Tongue (tissue), 1 donor: ENCODE measurements at regions not wholly inside any gene's neighbourhood (a gene's known extent, or its start where the extent isn't known, plus 50 kb on each side); places are given as distances from the start of the nearest gene placed in this dataset.

Experiments
- DNase-seq: peaks from one replicate; pipeline ENCODE4 v3.0.0-alpha.2; 2015

DNA sequence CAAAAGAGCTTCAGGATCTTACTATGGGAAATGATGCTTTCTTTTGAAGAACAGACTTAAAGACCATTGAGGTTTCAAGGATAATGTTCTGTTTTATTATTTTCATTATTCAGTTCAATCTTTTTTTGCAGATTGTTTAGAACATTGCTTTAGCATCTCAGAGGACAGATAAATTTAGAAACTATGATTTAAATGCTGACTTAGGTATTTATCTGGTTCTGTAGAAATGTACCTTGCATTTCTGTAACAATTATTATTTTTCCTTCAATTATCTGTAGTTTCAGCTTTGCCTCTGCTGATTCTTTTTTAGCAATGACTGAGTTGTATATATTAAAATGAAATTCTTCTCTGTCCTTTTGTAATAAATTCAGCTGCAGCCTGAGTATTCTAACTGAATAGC, 205.4 kb upstream of the PCSK2 start:
- no peak for DNase-seq

- no peak for DNase-seq
Observed at GRCh38 chr20:17023036-17023435, 203.8 kb upstream of the PCSK2 start.

DNA sequence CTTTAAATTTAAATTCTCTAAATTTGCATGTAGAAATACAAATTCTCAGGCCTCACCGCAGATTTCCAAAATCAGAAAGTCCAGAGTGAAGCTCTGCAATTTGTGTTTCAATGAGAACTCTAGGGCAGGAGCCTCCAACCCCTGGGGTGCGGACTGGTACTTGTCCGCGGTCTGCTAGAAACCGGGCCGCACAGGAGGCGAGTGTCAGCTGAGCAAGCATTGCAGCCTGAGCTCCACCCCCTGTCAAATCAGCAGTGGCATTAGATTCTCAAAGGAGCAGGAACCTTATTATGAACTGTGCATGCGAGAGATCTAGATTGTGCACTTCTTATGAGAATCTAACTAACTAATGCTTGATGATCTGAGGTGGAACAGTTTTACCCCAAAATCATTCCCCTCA, 203.0 kb upstream of the PCSK2 start:
- DNase-seq: no peak

- no peak for DNase-seq
Observed at GRCh38 chr20:17024513-17025119, 202.2 kb upstream of the PCSK2 start.

- no peak for DNase-seq
Observed at GRCh38 chr20:17026346-17026745, 200.5 kb upstream of the PCSK2 start.

DNA sequence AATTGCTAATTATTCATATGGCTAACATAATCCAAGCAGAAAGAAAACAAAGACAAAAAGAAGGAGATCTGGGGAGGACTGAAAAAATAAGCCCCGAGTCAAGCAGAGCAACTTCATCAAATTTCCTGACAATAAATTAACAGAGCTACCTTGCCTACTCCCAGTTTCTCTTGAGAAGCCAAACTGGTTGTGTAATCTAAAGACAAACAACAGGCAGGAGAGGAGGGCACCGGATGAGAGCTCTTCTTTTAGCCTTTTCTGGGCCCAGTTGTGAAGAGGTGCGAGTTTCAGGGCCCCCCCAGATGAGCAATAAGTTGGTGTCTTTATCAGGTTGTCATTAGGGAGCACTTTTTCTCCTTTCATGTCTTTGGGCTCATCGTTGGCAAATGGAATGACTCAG, 197.1 kb upstream of the PCSK2 start:
- no peak for DNase-seq

DNA sequence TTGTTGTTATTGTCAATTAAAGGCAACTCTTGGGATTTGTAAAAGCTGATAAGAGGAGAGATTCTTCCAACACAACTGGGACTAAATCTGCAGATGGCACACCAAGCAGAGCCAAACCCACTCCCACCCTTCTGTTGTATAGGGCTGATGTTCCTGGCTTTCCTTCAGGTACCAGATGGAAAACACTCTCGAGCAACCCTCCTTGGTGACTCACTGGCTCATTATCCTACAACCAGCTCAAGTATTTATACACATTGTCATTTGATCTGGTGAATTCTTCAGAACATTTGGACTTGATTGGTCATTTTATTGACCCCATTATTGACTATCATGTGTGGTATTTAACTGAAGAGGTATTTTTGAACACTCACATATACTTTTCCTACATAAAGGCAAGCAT, 190.3 kb upstream of the PCSK2 start:
- no peak for DNase-seq

DNA sequence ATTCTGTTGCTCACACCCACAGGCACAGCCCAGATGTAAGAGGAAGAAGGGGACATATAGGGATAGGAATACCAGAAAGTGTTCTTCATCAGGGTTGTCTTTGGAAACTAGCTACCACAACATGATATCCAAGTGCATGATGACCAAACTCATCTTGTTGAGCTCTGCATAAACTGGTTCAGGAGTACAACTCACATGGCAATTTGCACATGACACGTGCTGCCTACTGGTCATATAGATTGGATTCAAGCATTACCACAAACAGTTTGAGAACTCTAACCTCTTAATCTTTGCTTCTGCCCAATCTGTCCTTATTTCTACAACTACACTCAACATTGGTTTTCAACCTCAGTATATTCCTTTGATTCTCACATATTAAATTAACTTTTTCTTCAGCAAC, 184.7 kb upstream of the PCSK2 start:
- DNase-seq: no peak

DNA sequence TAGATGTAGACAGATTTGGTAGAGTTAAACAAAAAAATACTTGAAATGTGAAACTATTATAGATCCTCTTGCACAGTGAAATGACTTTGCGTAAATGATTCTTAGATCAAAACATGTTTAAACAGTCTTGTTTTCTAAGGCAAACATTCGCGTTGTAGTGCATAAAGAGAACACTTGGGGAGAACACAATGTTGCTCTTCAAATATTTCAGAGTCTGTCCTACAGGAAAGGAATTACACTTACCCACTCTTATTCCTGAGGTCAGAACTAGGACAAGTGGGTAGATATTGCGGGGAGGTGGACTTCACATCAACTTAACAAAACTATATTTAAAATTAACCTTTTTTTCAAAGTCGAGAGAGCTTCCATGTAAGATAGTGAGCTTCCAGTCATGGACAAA, 183.5 kb upstream of the PCSK2 start:
- no peak for DNase-seq

- no peak for DNase-seq
Observed at GRCh38 chr20:17044891-17045290, 181.9 kb upstream of the PCSK2 start.

- no peak for DNase-seq
Observed at GRCh38 chr20:17059465-17059864, 167.4 kb upstream of the PCSK2 start.

DNA sequence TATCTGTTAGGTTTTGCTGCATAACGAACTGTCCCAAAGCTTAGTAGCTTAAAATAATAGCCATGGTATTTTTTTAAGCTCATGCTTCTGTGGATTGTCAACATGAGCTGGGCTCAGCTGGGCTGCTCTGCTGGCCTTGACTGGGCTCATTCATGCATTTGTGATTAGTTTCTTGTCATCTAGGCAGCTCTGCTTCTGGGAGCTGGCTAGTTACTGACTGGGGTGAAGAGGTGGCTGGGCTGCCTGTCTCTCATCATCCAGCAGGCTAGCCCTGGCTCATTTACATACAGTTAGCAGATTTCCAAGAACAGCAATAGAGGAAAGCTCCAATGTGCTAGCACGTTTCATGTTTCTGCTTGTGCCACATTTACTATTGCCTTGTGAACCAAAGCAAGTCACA, 165.1 kb upstream of the PCSK2 start:
- no peak for DNase-seq

DNA sequence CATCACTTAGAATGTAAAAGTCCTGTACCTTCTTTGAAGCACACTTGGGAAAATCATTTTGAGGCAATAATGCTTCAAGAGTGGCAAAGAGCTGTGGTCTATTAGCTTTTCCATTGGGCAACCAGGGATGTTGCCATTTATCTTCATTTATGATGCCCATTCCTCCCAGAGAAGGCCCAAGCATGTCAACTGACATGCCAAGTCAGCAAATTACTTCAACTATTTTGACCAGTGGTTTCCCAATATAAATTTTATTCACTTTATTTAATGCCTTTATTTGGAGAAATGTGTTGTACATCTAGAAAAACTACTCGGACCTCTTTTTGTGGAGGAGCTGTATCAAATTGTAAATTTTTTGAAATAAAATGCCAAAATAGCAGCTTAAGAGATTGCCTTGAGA, 164.1 kb upstream of the PCSK2 start:
- DNase-seq: no peak

- peak; percentile 27 for DNase-seq
Observed at GRCh38 chr20:17066902-17067301, 159.9 kb upstream of the PCSK2 start.

- no peak for DNase-seq
Observed at GRCh38 chr20:17068084-17068711, 158.6 kb upstream of the PCSK2 start.

GRCh38 chr20:17077030-17077429, 149.8 kb upstream of the PCSK2 start:
- no peak for DNase-seq

GRCh38 chr20:17083738-17084137, 143.1 kb upstream of the PCSK2 start:
- peak; percentile 46 for DNase-seq

- no peak for DNase-seq
Observed at GRCh38 chr20:17084909-17085308, 141.9 kb upstream of the PCSK2 start.

- no peak for DNase-seq
Observed at GRCh38 chr20:17093782-17094181, 133.1 kb upstream of the PCSK2 start.

- no peak for DNase-seq
Observed at GRCh38 chr20:17097603-17098002, 129.2 kb upstream of the PCSK2 start.

DNA sequence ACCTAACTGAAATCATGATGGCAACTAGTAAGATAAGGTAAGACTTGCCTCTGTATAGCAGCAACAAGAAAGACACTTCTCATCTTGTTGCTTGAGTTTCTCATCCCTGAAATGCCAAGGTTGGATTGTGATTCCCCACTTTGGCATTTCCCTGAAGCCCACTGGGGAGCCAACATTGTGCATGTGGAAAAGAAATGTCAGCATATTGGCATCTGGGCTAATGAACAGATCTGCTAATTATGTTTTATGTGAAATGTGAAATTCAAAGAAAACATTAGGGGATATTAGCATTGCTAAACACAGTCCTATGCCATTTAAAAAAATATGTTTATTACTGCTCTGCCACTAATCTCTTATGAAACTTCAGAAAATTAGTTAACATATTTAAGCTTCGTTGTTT, 126.3 kb upstream of the PCSK2 start:
- DNase-seq: no peak

DNA sequence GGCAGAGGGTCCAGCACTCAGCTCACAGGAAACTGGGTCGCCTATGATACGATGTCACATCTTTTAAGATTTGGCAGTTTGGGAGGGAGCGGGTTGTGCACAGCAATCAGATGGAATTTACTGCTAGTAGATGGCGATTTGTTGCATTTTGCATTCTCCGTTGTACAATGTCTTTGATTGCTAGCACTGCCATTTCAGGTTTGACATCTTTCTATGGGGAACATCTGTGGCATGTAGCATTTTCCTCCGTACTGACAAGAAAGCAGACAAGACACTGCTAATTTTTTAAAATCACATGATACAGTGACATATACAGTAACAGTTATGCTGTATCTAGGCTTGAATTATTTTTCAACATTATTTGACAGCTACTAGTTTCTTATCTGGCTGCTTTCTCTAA, 119.7 kb upstream of the PCSK2 start:
- no peak for DNase-seq

GRCh38 chr20:17108896-17109295, 117.9 kb upstream of the PCSK2 start:
- no peak for DNase-seq

DNA sequence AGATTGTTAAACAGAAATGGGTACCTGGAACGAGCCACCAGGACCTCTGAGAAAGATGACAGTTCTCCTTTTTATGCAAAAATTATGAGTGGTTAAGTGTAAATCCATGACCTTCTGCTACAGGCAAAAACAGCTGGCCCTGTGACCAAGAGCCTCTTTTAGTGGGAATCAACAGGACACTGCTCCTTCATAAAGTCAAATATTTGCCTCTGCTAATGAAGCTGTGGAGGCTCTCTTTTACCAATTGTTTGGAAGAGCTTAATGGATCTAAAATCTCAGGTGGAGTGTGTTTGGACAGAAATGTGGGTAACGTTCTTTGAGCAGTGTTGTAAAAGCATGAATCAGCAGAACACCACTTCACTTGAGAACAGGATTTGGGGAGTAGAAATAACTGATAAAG, 117.5 kb upstream of the PCSK2 start:
- DNase-seq: no peak

- DNase-seq: no peak
Observed at GRCh38 chr20:17128206-17128605, 98.6 kb upstream of the PCSK2 start.
